ENCODE measurements at regions not wholly inside any gene's neighbourhood (a gene's known extent, or its start where the extent isn't known, plus 50 kb on each side); places are given as distances from the start of the nearest gene placed in this dataset.

GRCh38 chr16:72422308-72422897 lies 250.4 kb upstream of the PMFBP1 start:
- H3K14ac ChIP-seq (ENCODE audit: insufficient read length) = no peak overlapping the region
- H3K4me2 ChIP-seq (ENCODE audit: insufficient read depth in 1 of 2, low read depth in 2 of 2, low read length in 2 of 2) = no peak overlapping the region
- ChIA-PET POLR2A (ENCODE audit: partially characterized antibody) (no interaction called here), CTCF (ENCODE audit: partially characterized antibody) (interaction anchor here (1.7 kb wide), 1 partner anchor 22 kb away, joined by 10 read pairs; no protein-coding TSS in a partner anchor)
- H3K36me3 ChIP-seq (ENCODE audit: control insufficient read depth in 2 of 4, insufficient read depth in 4 of 4, low read length in 3 of 4) = peaks cover 0 to 2% (median 0%) of the 10 kb centered on the region in 4 experiments; a peak in 2 of 8 replicates
- no peak overlapping the region for H2AK5ac ChIP-seq (ENCODE audit: low read depth, low read length)
- no peak overlapping the region for H3K23ac ChIP-seq (ENCODE audit: insufficient read length)
- no peak overlapping the region for H4K5ac ChIP-seq (ENCODE audit: insufficient read length, low read depth, low read length)
- H3K56ac ChIP-seq (replicated peaks; ENCODE audit: insufficient read length, low read depth, low read length) = no peak overlapping the region
- H3K9me3 ChIP-seq (ENCODE audit: insufficient read depth in 2 of 2, low read depth in 1 of 2, low read length in 1 of 2) = 0 out of 4 replicates have a peak, but pooled peaks cover 0 to 5% of the 10 kb centered on the region in 2 experiments
- H2BK5ac ChIP-seq (ENCODE audit: low read depth, low read length) = no peak overlapping the region
- no peaks in the 10 kb centered on the region for H3K79me1 ChIP-seq (ENCODE audit: low read depth, low read length)
- no peak overlapping the region for H4K8ac ChIP-seq (ENCODE audit: extremely low read depth, insufficient read depth, low read length)
- H2BK20ac ChIP-seq (ENCODE audit: low read length) = no peak overlapping the region
- no peaks in the 10 kb centered on the region for H3K4me1 ChIP-seq (replicated peaks in 1 of 4; ENCODE audit: control insufficient read depth in 3 of 4, insufficient read depth in 4 of 4, low read length in 3 of 4)
- no peak overlapping the region for H3K27ac ChIP-seq (ENCODE audit: low read depth, low read length)
- no peak overlapping the region for H3K9ac ChIP-seq (replicated peaks in 1 of 4; ENCODE audit: extremely low read depth in 1 of 4, low read depth in 3 of 4, low read length in 3 of 4)
- H2BK15ac ChIP-seq (ENCODE audit: low read length) = no peak overlapping the region
- no peak for FAIRE-seq
- H3K79me2 ChIP-seq (ENCODE audit: control insufficient read depth in 1 of 2, insufficient read depth in 2 of 2, low read length in 2 of 2) = no peaks in the 10 kb centered on the region
- no peak overlapping the region for H2BK12ac ChIP-seq (ENCODE audit: low read depth, low read length)
- DNase-seq (ENCODE audit: low read depth in 1 of 2, low spot score in 2 of 2) = no peak
- H3K18ac ChIP-seq (ENCODE audit: extremely low read depth, low read length) = no peak overlapping the region
- H2BK120ac ChIP-seq (replicated peaks; ENCODE audit: low read depth, low read length) = no peak overlapping the region
- H3K4ac ChIP-seq (replicated peaks; ENCODE audit: insufficient read length, low read depth, low read length) = no peak overlapping the region
- H4K20me1 ChIP-seq (replicated peaks in 1 of 2; ENCODE audit: control insufficient read depth in 1 of 2, insufficient read depth in 2 of 2, low read length in 2 of 2) = no peaks in the 10 kb centered on the region
- H3K4me3 ChIP-seq (ENCODE audit: extremely low read depth in 1 of 4, insufficient read depth in 2 of 4, low read depth in 3 of 4, low read length in 4 of 4) = no peak overlapping the region
- H2AFZ ChIP-seq (ENCODE audit: low read length) = no peak overlapping the region
- no peaks in the 10 kb centered on the region for H3K23me2 ChIP-seq (ENCODE audit: low read depth, low read length)
- H4K91ac ChIP-seq (replicated peaks; ENCODE audit: insufficient read length, low read length) = no peak overlapping the region
- no peaks in the 10 kb centered on the region for H3K27me3 ChIP-seq (replicated peaks in 1 of 4; ENCODE audit: control insufficient read depth in 3 of 4, extremely low read depth in 1 of 4, insufficient read depth in 3 of 4, low read length in 3 of 4)
- 93% methylated on average over 1 of the region's 1 CpG; no CpG with 5 or more reads in 1 of the 2 experiments for WGBS, 2 experiments (ENCODE audit: extremely low coverage in 1 of 2, insufficient coverage in 1 of 2, insufficient read length in 1 of 2, insufficient replicate concordance in 2 of 2, low coverage in 1 of 2, low lambda C conversion rate in 2 of 2, missing lambda C conversion rate in 1 of 2)
- no peak for TF ChIP-seq HDAC2 (IDR thresholded peaks at IDR 0.05; ENCODE audit: borderline replicate concordance in 1 of 2, low read depth in 2 of 2, low read length in 2 of 2)
- no peak for TF ChIP-seq CBX5 (IDR thresholded peaks at IDR 0.05; ENCODE audit: low read depth, low read length)
- no peak for TF ChIP-seq SRF (IDR thresholded peaks at IDR 0.05; ENCODE audit: low read depth, low read length)
- no peak for TF ChIP-seq RXRA (IDR thresholded peaks at IDR 0.05; ENCODE audit: insufficient read depth, low read depth, low read length)
- no peak for TF ChIP-seq GTF2F1 (IDR thresholded peaks at IDR 0.05; ENCODE audit: borderline replicate concordance, low read depth, low read length)
- TF ChIP-seq JUN (IDR thresholded peaks at IDR 0.05; ENCODE audit: low read depth, low read length) = no peak
- TF ChIP-seq SIN3A (conservative IDR thresholded peaks at IDR 0.05 in 1 of 2, IDR thresholded peaks at IDR 0.05 in 1 of 2; ENCODE audit: low read depth in 1 of 2, low read length in 2 of 2) = no peak
- no peak for TF ChIP-seq TEAD4 (IDR thresholded peaks at IDR 0.05; ENCODE audit: low read depth, low read length)
- no peak for TF ChIP-seq CHD2 (IDR thresholded peaks at IDR 0.05; ENCODE audit: low read length)
- no peak for TF ChIP-seq KDM5A (IDR thresholded peaks at IDR 0.05; ENCODE audit: low read length)
- no peak for TF ChIP-seq SP1 (IDR thresholded peaks at IDR 0.05; ENCODE audit: low read depth, low read length)
- no peak for TF ChIP-seq E2F6 (IDR thresholded peaks at IDR 0.05)
- no peak for TF ChIP-seq NRF1 (IDR thresholded peaks at IDR 0.05; ENCODE audit: low read depth, low read length)
- TF ChIP-seq PHF8 (conservative IDR thresholded peaks at IDR 0.05; ENCODE audit: low read depth, low read length) = no peak
